DMS 273 (cell line): ENCODE measurements at regions not wholly inside any gene's neighbourhood (a gene's known extent, or its start where the extent isn't known, plus 50 kb on each side); places are given as distances from the start of the nearest gene placed in this dataset.

Experiments
- DNase-seq: peaks from one replicate; lab custom pipeline; 2025; ENCODE audit not compliant: unreplicated experiment; lab: John Stamatoyannopoulos, UW

DNA sequence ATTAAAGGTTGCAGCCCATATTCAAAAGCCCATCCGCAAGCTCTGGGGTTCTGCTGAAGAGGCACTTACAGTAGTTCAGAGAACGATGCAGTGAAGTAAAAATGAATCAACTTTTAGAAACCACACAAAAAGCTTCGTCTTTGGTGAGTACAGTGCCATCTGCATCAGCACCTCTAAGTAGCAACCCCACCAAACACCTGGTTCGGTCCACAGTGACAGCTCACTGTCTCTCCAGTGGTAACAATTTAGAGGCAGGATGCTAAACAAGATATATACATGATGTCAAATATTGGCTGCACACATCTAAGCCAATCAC is 275.4 kb upstream of the TCF4 start:
- DNase-seq, result peak; percentile 49

DNA sequence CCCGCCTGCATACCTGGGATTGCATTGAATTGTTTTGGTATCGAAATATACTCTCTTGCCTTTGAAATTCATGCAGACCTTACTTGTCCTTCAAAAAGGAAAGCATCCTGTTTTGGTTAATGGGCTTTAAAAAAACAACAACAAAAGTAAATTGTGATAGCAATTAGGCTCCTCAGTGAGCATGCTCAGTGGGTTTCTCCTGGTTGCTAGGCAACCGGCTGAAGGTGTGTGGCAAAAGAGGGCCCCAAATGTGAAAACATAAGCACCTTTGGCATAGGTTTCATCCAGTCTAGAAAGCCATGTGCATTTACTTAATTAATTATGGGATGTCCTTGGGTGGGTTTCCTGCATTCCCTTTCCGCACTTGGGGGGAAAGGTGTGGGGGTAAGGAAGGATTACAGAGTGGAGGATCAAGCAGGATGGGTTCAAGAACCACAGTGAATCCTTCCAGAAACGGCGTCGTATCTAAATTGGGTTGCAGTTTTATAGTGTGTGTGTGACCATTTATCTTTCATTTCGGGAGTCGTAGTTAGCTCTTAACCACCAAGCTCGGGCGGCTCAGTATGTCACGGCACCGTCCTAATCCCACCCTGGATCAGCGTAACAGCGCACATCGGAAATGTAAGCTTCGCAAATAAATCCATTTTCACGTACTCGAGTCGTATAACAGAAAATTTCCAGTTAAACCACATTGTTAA is 274.9 kb upstream of the TCF4 start:
- peak; percentile 61 for DNase-seq

DNA sequence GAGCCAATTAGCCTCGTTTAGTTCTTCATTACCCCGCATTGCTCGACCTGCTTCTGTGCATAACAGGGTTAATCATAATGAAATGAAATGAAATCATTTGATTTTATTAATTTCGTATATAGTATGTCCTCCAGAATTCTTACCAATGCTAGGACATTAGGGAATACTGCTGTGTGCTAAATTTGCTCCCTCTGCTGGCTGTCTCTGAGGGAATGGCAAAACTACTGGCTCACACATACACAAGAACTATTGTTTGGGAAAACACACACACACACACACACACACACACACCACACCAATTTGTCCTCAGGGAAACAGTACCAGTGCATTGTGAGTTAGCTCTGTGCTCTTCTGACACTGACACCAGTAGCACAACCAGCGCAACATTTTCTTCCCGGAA is 273.3 kb upstream of the TCF4 start:
- DNase-seq, result peak; percentile 40

DNA sequence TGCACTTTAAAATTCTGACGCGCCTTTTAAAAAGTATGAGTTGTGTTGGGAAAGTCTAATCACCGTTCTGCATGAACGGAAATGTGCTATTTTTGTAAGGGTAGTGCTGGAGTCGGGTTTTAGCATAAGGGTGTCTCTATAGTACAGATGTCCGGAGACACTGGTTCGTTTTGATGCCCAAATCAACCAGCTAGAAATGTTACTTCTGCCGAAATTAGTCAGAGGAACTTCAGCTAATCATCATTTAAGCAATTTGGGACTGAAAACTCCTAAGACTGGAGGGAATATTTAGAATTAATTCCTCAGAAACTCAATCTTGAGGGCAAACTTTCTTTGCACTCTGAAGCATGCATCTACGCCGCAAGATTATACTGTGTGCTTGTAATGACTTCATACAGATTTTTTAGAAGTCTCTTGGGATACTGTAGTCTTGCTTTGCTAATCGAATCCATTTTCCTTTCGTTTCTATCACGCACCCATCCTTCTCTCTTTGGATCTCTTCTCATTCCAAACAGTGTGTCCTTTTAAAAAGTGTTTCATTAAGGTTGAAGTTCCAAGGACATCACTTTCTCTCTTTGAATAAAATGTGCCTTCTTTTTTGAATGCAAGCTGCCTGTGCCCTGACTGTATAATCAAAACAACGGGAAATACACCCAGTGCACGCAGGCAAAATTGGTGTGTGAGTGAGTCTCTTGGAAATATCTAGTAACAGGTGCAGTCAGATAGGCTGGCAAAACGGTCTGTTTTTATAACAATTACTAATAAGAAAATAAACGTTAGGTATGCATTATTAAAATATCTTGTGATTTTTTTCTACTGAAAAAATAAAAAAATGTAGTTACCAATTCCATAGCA is 270.9 kb upstream of the TCF4 start:
- DNase-seq, result no peak

- DNase-seq, result no peak
Measured at GRCh38 chr18:55857956-55858355, 270.0 kb upstream of the TCF4 start.

DNA sequence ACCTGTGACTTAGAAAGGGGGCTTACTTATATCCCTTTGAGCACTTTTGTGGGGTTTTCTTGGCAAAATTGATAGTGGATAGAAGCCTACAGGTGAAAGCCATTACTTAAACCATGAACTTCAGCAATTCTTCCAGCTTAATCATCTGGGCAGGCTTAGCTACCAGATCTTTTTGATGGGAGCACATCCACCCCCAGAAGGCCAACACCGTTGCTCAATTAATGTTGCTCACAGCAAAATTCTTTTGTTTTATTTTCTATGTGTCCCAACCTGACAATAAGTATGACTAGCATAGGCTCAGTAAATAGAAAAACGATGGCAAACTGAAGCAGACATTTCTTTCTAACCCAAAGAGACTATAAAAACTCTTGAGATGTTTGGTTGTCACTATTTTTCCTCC is 269.4 kb upstream of the TCF4 start:
- DNase-seq, result no peak

DNA sequence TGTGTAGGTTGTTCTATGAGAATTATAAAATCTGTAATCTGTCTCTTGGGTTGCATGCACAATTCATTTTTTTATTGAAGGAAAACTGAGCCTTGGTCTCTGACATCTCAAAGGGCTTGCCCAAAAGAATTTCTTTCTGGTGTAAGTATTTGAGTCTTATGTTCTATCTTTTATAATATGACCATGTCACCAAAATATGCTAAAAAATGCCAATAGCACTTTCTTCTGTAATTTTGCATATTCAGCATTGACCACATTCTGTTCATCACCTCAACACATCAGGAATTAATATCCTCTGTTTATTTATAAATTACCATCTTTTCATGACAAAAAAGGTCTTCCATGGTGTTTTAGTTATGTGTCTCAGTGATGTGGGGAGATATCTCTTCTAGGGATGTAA is 268.7 kb upstream of the TCF4 start:
- no peak for DNase-seq

DNA sequence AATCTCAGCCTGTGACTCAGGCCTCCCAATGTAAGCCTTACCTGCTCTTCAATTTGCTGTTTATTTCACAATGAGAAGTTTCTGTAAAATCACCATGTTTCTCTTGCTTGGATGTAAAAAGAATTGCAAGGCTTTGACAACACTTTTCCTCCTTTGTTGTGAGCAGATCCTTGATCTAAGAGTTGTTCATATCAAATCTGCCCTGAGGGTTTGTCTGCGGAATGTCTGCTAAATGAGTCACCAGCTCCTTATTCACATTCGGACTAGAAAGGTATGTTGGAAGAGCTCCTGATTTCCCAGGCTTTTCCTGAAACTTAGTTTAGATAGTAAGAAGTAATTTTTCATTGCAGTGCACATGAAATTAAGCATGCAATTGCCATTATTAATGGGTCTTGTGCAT is 268.2 kb upstream of the TCF4 start:
- no peak for DNase-seq

DNA sequence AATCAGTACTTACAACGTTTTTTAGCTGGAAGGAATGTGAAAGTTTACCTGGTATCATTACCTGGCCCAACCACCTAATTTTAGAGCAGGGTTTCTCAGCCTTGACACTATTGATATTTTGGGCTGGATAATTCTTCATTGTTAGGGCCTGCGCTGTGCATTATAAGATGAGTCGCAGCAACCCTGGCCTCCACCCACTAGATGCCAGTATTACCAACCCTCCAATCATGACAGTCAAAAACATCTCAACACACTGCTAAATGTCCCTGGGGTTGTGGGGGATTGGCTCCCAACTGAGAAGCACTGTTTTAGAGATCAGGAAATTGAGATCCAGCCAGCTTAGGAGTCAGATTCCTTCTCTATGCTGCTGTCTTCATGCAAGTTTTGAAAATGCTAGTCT is 265.3 kb upstream of the TCF4 start:
- no peak for DNase-seq

- no peak for DNase-seq
Measured at GRCh38 chr18:55850904-55851303, 262.9 kb upstream of the TCF4 start.

GRCh38 chr18:55849391-55849790 is 261.4 kb upstream of the TCF4 start:
- DNase-seq, result no peak

DNA sequence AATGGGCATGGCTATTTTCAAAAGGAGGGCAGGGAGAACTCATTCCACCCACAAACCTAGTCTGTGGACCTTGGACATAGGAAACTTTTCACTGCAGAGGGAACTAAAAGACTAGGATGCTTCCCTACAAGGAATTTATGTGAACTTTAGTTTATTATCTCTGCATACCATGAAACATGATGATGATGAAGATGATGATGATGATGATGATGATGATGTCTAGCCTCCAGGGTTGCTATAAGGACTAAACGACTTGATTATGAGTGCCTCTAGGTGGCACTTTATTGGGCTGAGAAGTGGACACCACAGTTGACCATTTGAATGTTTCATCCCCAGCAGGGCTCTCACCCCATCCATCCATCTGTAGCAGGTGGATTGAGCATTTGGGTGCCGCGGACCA is 260.0 kb upstream of the TCF4 start:
- no peak for DNase-seq

DNA sequence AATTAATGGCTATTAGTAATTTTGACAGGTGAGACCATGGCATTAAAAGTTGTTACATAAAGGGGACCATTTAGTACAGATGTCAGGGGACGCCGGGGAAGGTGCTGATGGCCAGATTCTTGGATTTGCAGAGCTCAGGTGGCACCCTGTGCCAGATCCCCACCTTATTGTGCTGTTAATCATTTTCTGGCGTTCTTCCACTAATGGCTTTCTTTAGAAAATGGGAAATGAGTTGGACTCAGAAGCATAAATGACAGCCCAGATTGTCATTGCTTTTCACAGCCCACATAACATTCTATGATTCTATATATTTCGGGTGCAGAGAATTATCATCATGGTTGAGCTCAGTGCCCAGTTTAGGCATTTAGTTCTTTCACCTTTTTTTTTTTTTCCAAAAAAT is 257.2 kb upstream of the TCF4 start:
- no peak for DNase-seq

DNA sequence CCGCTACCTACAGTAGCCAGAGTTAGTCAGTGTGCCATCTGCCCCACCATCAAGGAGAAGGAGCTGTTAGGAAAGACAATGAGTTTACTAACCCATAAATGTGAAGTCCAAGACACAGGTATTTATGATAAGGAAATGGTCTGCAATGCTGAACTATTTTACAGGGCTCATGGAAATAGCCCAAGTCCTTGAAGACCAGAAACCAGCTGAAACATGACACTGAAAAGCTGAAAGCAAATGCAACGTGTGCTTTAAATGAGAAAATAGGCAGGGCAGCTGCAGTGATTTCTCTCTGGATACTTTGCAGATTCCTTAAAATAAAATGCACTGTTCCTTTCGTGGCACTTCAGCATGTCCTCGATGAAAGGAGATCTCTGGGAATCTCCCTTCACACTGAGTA is 256.4 kb upstream of the TCF4 start:
- DNase-seq, result no peak

GRCh38 chr18:55841314-55841713 is 253.3 kb upstream of the TCF4 start:
- DNase-seq, result no peak

GRCh38 chr18:55840601-55841170 is 252.7 kb upstream of the TCF4 start:
- no peak for DNase-seq

GRCh38 chr18:55839343-55839742 is 251.4 kb upstream of the TCF4 start:
- DNase-seq, result no peak

GRCh38 chr18:55838841-55839240 is 250.8 kb upstream of the TCF4 start:
- no peak for DNase-seq

DNA sequence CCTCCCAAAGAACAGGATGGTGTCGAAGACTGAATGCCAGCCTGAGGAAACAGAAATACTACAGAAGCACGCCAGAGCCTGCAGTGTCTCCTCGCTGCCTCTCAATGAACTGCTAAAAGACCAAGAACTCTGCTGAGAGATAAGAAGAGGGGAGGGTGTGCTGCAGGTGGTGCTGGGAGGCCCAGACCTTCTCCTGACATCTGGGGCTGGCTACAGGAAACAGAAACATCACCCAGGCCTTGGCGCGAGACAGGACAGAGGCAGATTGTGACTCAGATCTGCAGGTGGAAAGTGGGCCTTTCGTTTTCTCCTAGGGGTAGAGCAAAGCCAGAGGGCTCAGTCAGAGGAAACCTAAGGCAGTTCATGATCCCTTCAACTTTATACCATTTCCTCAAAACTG is 250.3 kb upstream of the TCF4 start:
- no peak for DNase-seq

GRCh38 chr18:55833543-55833942 is 245.6 kb upstream of the TCF4 start:
- DNase-seq, result no peak

DNA sequence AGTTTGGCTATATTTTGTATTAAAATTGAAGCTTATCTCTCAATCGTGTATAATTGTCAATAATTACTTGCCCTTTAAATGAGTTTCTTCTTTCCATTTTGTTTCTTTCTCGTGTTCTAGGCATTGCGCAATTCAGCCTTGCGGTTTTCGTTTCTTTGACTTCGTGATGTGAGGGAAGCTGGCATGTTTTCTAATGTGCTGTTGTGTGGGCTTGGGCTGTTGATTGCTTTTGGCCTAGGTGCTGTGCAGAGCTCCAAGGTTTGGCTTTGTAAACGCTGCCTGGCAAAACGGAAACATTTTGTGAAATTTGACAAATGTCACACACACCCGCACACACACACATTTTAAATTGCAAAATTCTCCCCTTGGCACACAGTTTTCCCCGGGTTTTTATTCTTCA is 242.6 kb upstream of the TCF4 start:
- DNase-seq, result no peak

DNA sequence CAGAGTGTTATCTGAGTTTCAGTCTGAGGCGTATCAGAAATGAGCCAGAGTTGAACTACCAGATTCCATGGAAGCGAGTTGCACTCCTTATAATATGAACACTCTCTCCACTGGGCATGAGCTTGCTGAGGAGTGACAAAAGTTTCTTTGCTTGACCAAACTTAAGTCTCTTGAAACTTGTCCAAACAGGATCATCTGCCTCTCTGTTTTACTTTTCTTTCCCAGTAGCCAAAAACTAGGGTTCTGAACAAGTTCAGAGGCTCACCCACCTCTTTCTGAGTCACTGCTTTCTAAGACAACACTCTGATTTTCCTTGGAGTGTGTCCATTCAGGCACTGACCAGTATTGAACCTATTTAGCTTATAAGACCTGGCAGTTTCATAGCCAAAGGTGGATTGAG is 233.2 kb upstream of the TCF4 start:
- DNase-seq, result no peak
